GM18498 (cell line): ENCODE measurements at regions not wholly inside any gene's neighbourhood (a gene's known extent, or its start where the extent isn't known, plus 50 kb on each side); places are given as distances from the start of the nearest gene placed in this dataset.

Source experiments
- ATAC-seq: cut with Tn5 transposase; IDR thresholded peaks from one replicate; pipeline ENCODE4 v1.9.1; 2021; ENCODE audit warnings: mild to moderate bottlenecking, moderate library complexity; ENCODE audit not compliant: unreplicated experiment

DNA sequence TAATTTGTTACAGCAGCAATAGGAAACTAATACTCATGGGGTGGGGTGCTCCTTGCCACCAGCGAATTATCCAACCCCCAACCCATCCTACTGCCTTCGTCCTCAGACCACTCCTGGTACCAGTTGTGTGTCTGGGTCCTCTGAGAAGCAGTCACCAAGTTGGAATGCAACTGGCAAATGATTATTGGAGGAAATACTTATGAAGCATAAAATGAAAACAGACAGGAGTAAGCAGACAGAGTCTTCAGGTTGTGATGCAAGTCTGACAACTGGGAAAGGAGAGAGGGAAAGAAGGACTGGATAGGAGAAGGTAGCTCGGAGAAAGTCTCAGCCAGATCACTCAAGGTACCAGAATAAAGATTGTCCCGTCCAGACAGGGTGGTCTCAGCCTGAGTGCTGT lies 181.1 kb upstream of the ARID2 start:
- no peak for ATAC-seq

GRCh38 chr12:45549337-45549902 lies 180.1 kb upstream of the ARID2 start:
- ATAC-seq, result no peak

GRCh38 chr12:45553204-45553603 lies 176.3 kb upstream of the ARID2 start:
- no peak for ATAC-seq

DNA sequence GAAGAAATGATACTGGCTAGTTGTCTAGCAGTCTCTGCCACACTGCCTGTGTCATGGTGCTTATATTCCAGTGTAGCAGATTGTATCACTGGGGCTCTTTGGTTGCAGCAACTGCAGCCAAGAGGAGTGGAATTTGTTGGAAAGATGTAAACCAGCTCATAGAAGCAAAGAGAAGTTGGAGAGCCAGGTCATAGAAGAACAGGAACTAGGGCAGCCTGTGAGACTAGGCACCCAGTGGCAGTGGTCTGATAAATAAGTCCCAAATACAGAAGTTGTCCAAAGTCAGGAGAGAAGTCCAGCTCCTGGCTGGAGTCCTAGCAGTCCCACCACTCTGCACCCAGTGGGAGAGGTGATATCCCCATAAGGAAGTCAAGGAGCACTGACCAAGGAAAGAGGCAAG lies 172.5 kb upstream of the ARID2 start:
- no peak for ATAC-seq

DNA sequence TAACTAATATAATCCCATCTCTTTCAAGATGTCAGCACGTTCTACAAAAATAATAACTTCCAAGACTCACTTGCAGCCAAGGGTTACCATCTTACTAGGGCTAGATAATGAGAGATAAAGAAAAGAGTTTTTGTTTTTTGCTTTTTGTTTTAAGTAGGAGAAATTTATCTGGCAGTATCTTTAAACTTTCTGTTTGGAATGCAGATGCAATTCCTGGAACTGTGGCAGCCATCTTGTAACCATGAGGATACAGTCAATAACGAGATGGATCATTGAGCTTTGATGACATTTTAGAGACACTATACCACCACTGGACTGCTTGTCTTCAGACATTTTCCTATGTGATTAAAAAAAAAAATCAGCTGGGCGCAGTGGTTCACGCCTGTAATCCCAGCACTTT lies 171.2 kb upstream of the ARID2 start:
- ATAC-seq, result no peak

GRCh38 chr12:45559537-45559936 lies 170.0 kb upstream of the ARID2 start:
- no peak for ATAC-seq

DNA sequence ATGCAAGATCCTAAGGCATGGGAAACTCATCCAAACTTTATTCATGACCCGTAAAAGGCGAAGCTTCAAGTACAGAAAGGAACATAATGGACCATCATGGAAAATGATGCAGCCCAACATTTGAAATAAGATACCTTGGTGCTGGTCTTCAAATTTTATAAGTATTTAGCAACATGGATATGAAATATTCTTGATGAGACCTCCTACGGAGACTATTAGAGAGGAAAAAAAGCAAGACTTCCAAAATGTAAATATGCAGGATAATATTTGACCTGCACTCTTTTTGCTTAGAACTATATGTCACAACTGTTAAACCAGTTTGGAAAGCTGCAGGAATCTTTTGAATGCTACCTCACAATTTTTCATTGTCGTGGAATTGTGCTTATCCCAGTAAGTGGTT lies 168.8 kb upstream of the ARID2 start:
- no peak for ATAC-seq

- no peak for ATAC-seq
These were observed 168.0 kb upstream of the ARID2 start for GRCh38 chr12:45561488-45561887.

DNA sequence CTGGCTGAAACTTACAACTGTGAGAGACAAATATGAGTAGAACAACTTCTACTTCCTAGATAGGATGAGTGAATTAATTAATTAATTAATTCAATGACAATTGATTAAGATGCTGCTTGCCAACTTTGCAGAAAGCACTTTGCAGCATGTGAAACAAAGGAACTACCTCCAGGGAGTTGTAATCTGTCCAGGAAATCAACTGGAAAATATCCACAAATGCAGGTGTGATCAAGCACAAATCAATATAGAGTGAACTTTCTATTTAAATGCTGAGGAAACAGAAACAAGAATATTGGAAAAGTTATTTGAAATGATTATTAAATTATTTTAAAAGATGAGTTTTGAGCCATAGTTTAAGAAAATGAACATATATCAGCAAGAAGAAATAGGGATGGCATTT lies 163.9 kb upstream of the ARID2 start:
- no peak for ATAC-seq

- no peak for ATAC-seq
These were observed 163.2 kb upstream of the ARID2 start for GRCh38 chr12:45566257-45566656.

- no peak for ATAC-seq
These were observed 160.7 kb upstream of the ARID2 start for GRCh38 chr12:45568808-45569207.

GRCh38 chr12:45570501-45570900 lies 159.0 kb upstream of the ARID2 start:
- no peak for ATAC-seq

DNA sequence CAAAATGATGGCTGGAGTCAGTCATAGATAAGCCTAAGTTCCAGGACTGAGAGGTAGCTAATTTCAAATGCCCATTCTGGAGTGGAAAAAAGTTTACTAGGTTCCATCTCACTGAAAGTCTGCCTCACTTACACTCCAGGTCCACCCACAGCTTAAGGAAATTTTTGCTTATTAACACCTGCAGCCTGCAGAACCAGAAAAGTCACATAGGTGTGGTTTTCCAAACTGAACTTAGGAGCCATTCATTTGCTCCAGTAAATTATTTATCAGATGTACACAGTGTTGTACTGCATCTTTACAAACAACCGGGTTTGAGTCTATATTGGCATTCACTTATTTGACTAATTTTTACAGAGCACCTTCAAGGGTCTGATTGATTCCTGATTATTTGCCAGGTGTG lies 157.4 kb upstream of the ARID2 start:
- ATAC-seq, result no peak

- ATAC-seq, result peak; percentile 35
These were observed 154.1 kb upstream of the ARID2 start for GRCh38 chr12:45575417-45575816.

GRCh38 chr12:45575823-45576475 lies 153.6 kb upstream of the ARID2 start:
- ATAC-seq, result peak; percentile 79

DNA sequence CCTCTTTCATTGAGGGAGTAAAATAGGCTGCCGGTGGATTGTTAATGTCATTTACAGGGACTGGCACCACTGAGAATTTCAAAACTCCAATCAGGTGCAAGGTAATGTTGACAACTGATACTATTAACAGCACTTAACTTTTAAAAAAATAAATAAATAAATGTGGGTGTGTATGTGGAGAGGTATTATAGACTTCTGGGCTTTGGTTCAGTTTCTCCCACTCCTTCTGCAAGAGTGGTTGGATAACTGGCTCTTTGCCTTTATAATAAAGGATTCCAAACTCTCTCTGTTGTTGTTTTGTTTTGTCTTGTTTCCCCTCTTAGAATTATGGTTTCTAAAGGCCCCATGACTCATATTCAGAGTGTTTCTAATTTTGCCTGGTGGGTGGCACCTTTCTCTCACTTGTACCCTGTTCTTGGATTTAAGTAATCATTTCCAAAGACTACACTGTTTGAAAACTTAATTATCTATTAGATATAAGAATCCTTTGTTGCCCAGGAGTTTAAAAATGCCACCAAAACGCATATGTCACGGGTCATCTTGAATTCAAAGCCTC lies 151.6 kb upstream of the ARID2 start:
- ATAC-seq, result no peak

- ATAC-seq, result no peak
These were observed 149.0 kb upstream of the ARID2 start for GRCh38 chr12:45580356-45580969.

DNA sequence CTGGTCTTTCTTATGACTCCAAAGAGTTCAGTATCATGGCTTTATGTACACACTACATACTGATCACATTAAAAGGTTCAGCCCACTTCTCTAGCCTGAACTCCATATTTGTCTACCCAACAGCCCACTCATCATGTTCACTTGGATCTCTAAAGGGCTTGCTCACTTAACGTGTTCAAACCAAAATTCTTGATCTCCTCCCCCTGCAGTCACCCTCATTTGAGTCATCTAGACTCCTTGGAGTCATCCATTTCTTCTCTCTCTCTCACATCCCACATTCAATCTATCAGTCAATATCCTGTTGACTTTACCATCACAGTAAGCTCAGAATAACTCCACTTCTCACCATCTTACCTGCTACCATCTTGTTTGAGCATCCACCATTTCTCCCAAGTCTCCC lies 148.4 kb upstream of the ARID2 start:
- ATAC-seq, result no peak

DNA sequence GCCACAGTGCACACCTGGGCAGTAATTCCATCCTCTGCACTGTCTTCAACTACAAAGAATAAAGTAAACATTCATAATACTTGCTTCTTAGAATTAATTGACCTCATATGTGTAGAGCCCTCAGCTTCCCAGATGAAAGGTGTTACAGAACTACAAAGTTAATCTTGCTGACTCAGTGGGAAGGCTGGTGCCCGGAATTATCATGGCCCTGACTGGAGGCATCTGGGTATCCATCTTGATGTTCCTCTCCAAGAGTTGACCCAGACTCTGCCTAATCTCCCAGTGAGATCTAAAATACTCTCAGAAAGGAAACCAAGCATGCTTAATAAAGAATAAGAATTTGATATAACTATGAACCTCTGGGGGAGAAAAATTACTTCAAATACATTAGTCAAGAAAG lies 147.0 kb upstream of the ARID2 start:
- ATAC-seq, result no peak

DNA sequence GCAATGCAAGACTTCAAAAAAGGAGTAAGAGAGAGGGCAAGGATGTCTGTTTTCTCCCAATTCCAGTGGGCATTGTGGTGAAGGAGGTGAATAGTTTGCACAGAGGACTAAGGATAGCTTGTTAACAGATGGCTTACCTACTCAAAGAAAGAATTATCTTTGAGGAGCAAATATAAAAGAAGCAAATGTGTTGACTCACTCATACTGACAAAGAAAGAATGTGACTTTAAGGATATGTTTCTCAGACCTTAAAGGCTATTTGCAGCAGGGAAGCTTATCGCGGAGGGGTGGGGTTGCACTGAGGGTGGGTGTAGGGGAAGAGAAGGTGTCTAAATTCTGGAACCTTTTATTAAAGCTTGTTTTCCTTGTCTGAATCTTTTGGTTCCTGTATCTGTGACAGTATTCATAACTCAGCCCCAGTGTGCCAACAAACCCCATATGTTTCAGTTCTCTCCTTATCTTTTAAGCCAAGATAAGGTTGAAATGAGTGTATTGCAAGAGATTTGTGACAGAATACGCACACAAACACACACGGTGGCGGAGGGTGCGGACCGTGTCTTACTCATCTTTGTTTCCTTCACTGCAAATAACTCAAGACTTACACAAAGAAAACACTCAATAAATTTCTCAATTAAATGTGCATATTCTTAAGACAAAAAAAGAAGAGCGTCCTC lies 146.4 kb upstream of the ARID2 start:
- ATAC-seq, result no peak

GRCh38 chr12:45584336-45584735 lies 145.2 kb upstream of the ARID2 start:
- ATAC-seq, result no peak
